H1 (cell line): ENCODE measurements at regions not wholly inside any gene's neighbourhood (a gene's known extent, or its start where the extent isn't known, plus 50 kb on each side); places are given as distances from the start of the nearest gene placed in this dataset.
A peak's percentile ranks its signal among the peaks of the same experiment; 100 is the strongest.

Source experiments
- CTCF ChIA-PET: fragments of 300-600 bp; sonication (Branson Sonifier 250); formaldehyde crosslinking; loops from one replicate; lab custom pipeline; 2021; ENCODE audit not compliant: partially characterized antibody; lab: Charles Lee
- POLR2A ChIA-PET: fragments of 300-600 bp; sonication (Branson Sonifier 250); formaldehyde crosslinking; loops from one replicate; lab custom pipeline; 2021; ENCODE audit warnings: inconsistent platforms; ENCODE audit not compliant: partially characterized antibody; lab: Charles Lee
- DNase-seq, 2 experiments: peaks; one replicate each; pipeline versions ENCODE4 v3.0.0 to v3.0.0-alpha.2; 2010 to 2022; ENCODE audit warnings: low spot score in 2 of 2, low read depth in 1 of 2, mixed read lengths in 1 of 2
- FAIRE-seq: peaks from 2 replicates; lab custom pipeline; 2011; peaks lifted over from hg19 to GRCh38; lab: Jason Lieb, UNC
- H2AFZ ChIP-seq: 2 replicates; pipeline ENCODE4 v1.8.1; 2012; ENCODE audit warnings: low read length, inconsistent platforms
- H2AK5ac ChIP-seq: 2 replicates; pipeline ENCODE4 v1.6.1; 2013; ENCODE audit warnings: low read depth, low read length
- H2BK120ac ChIP-seq: replicated peaks from 2 replicates; pipeline ENCODE3; 2013; ENCODE audit warnings: low read depth, low read length, inconsistent platforms
- H2BK12ac ChIP-seq: 2 replicates; pipeline ENCODE4 v1.6.1; 2013; ENCODE audit warnings: low read depth, low read length
- H2BK15ac ChIP-seq: 2 replicates; pipeline ENCODE4 v1.6.1; 2013; ENCODE audit warnings: low read length
- H2BK20ac ChIP-seq: 2 replicates; pipeline ENCODE4 v1.6.1; 2013; ENCODE audit warnings: low read length
- H2BK5ac ChIP-seq: 2 replicates; pipeline ENCODE4 v1.6.1; 2013; ENCODE audit warnings: low read depth, low read length
- H3K14ac ChIP-seq: 2 replicates; pipeline ENCODE4 v1.6.1; 2013; ENCODE audit warnings: inconsistent platforms; ENCODE audit not compliant: insufficient read length
- H3K18ac ChIP-seq: 2 replicates; pipeline ENCODE4 v1.6.1; 2013; ENCODE audit warnings: low read length; ENCODE audit errors: extremely low read depth
- H3K23ac ChIP-seq: 2 replicates; pipeline ENCODE4 v1.6.1; 2013; ENCODE audit warnings: inconsistent platforms; ENCODE audit not compliant: insufficient read length
- H3K23me2 ChIP-seq: 2 replicates; pipeline ENCODE4 v1.6.1; 2013; ENCODE audit warnings: low read depth, low read length
- H3K27ac ChIP-seq: 2 replicates; pipeline ENCODE4 v1.6.1; 2011; ENCODE audit warnings: low read depth, low read length, inconsistent platforms
- H3K27me3 ChIP-seq, 4 experiments: replicated peaks in 1 of 4; 1 replicate in 1 of 4; 2 replicates in 3 of 4; pipeline versions ENCODE4 v1.6.1 to v1.8.1; 2011 to 2013; ENCODE audit warnings: low read length in 3 of 4, mild to moderate bottlenecking in 3 of 4, inconsistent platforms in 2 of 4, mixed read lengths in 2 of 4, moderate library complexity in 1 of 4; ENCODE audit not compliant: control insufficient read depth in 3 of 4, insufficient read depth in 3 of 4; ENCODE audit errors: extremely low read depth in 1 of 4
- H3K36me3 ChIP-seq, 4 experiments: 2 replicates each; pipeline versions ENCODE4 v1.6.1 to v1.8.1; 2011 to 2013; ENCODE audit warnings: mild to moderate bottlenecking in 4 of 4, low read length in 3 of 4, moderate library complexity in 2 of 4, control low read depth in 1 of 4, inconsistent platforms in 1 of 4; ENCODE audit not compliant: insufficient read depth in 4 of 4, control insufficient read depth in 2 of 4
- H3K4ac ChIP-seq: replicated peaks from 2 replicates; pipeline ENCODE3; 2013; ENCODE audit warnings: low read length, low read depth, mixed read lengths, inconsistent platforms; ENCODE audit not compliant: insufficient read length
- H3K4me1 ChIP-seq, 4 experiments: replicated peaks in 1 of 4; 1 replicate in 1 of 4; 2 replicates in 3 of 4; pipeline versions ENCODE4 v1.6.1 to v1.8.1; 2011 to 2013; ENCODE audit warnings: low read length in 3 of 4, inconsistent platforms in 2 of 4, mixed read lengths in 1 of 4; ENCODE audit not compliant: insufficient read depth in 4 of 4, control insufficient read depth in 3 of 4
- H3K4me2 ChIP-seq, 2 experiments: 2 replicates each; pipeline versions ENCODE4 v1.6.1 to v1.8.1; 2011 to 2013; ENCODE audit warnings: low read depth in 2 of 2, low read length in 2 of 2, control low read depth in 1 of 2, inconsistent platforms in 1 of 2, mild to moderate bottlenecking in 1 of 2; ENCODE audit not compliant: insufficient read depth in 1 of 2
- H3K4me3 ChIP-seq, 4 experiments: fragments of 200-600, 300-600 bp in 1 of 4; sonication (generic), shearing (Covaris generic), sonication (Bioruptor Twin) in 1 of 4; 2 replicates each; pipeline versions ENCODE4 v1.5.1 to v1.8.1; 2011 to 2016; ENCODE audit warnings: low read length in 4 of 4, low read depth in 3 of 4, control low read depth in 2 of 4, inconsistent platforms in 2 of 4, mild to moderate bottlenecking in 2 of 4, mixed read lengths in 1 of 4, moderate library complexity in 1 of 4; ENCODE audit not compliant: insufficient read depth in 2 of 4; ENCODE audit errors: extremely low read depth in 1 of 4
- H3K56ac ChIP-seq: replicated peaks from 2 replicates; pipeline ENCODE3; 2013; ENCODE audit warnings: low read depth, mild to moderate bottlenecking, mixed read lengths, low read length, inconsistent platforms; ENCODE audit not compliant: insufficient read length
- H3K79me1 ChIP-seq: 2 replicates; pipeline ENCODE4 v1.6.1; 2013; ENCODE audit warnings: low read depth, low read length, control low read depth
- H3K79me2 ChIP-seq, 2 experiments: 2 replicates each; pipeline versions ENCODE4 v1.6.1 to v1.8.1; 2012 to 2013; ENCODE audit warnings: low read length in 2 of 2, mild to moderate bottlenecking in 2 of 2, inconsistent platforms in 1 of 2; ENCODE audit not compliant: insufficient read depth in 2 of 2, control insufficient read depth in 1 of 2
- H3K9ac ChIP-seq, 4 experiments: replicated peaks in 1 of 4; 1 replicate in 1 of 4; 2 replicates in 3 of 4; pipeline versions ENCODE4 v1.6.1 to v1.8.1; 2011 to 2013; ENCODE audit warnings: low read depth in 3 of 4, low read length in 3 of 4, control low read depth in 2 of 4, mild to moderate bottlenecking in 2 of 4, moderate library complexity in 2 of 4, inconsistent platforms in 1 of 4; ENCODE audit errors: extremely low read depth in 1 of 4
- H3K9me3 ChIP-seq, 2 experiments: 2 replicates each; pipeline versions ENCODE4 v1.6.1 to v1.8.1; 2012 to 2013; ENCODE audit warnings: mild to moderate bottlenecking in 2 of 2, moderate library complexity in 2 of 2, control low read depth in 1 of 2, inconsistent platforms in 1 of 2, low read depth in 1 of 2, low read length in 1 of 2, mixed read lengths in 1 of 2; ENCODE audit not compliant: insufficient read depth in 2 of 2
- H4K20me1 ChIP-seq, 2 experiments: replicated peaks in 1 of 2; 2 replicates each; pipeline versions ENCODE3 to v1.8.1; 2011 to 2013; ENCODE audit warnings: inconsistent platforms in 2 of 2, low read length in 2 of 2, mild to moderate bottlenecking in 1 of 2; ENCODE audit not compliant: insufficient read depth in 2 of 2, control insufficient read depth in 1 of 2
- H4K5ac ChIP-seq: 2 replicates; pipeline ENCODE4 v1.6.1; 2013; ENCODE audit warnings: low read length, low read depth, mixed read lengths, inconsistent platforms; ENCODE audit not compliant: insufficient read length
- H4K8ac ChIP-seq: 2 replicates; pipeline ENCODE4 v1.8.0; 2013; ENCODE audit warnings: mild to moderate bottlenecking, moderate library complexity, low read length, inconsistent platforms; ENCODE audit not compliant: insufficient read depth; ENCODE audit errors: extremely low read depth
- H4K91ac ChIP-seq: replicated peaks from 2 replicates; pipeline ENCODE3; 2013; ENCODE audit warnings: low read length, mixed read lengths, inconsistent platforms; ENCODE audit not compliant: insufficient read length
- CBX8 ChIP-seq: fragments of 300-800, 300-1000 bp; sonication (generic); IDR thresholded peaks from 2 replicates; pipeline ENCODE4 v1.7.1; 2016; ENCODE audit warnings: low read depth, low read length, borderline replicate concordance
- ZNF274 ChIP-seq: IDR thresholded peaks from 2 replicates; pipeline ENCODE4 v1.7.0; 2012; ENCODE audit warnings: low read length, borderline replicate concordance; ENCODE audit errors: extremely low read depth
- WGBS, 2 experiments: shearing (Covaris generic) in 1 of 2; methylation state at CpG; one replicate each; pipeline versions ENCODE4 v1.1.6 to v1.1.7; 2013 to 2015; ENCODE audit warnings: low lambda C conversion rate in 2 of 2, mixed read lengths in 2 of 2, inconsistent platforms in 1 of 2, low coverage in 1 of 2, missing lambda C conversion rate in 1 of 2; ENCODE audit not compliant: insufficient replicate concordance in 2 of 2, insufficient coverage in 1 of 2, insufficient read length in 1 of 2; ENCODE audit errors: extremely low coverage in 1 of 2, missing lambda C conversion rate in 1 of 2; 5-methylcytosine and 5-hydroxymethylcytosine counted together

DNA sequence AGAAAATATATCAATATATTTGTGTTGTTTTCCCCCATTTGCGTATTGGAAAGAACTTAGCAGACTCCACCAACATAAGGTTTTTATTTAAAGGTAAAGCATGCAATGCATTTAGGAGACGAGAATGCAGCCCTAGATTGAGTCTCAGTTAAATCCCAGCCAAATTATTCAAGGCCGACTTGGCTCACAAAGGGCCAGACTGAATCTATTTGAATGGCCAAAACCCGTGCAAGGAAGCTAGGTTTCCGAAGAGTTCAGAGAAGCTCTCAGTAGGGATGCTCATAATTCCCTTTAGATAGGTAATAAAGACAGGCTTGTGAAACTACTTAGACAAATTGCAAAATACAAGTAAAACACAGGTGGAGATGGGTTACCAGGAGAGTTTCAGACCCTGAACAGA, 520.3 kb downstream of the CDH9 start:
- H2BK12ac ChIP-seq, result no peak overlapping the region

More for the DNA sequence above, 520.3 kb downstream of the CDH9 start:
- ChIA-PET POLR2A (no interaction called here), CTCF (no interaction called here)
- Histone ChIP-seq H3K23ac (no peak overlapping the region), H3K27ac (no peak overlapping the region), H3K4me2 (no peak overlapping the region), H2BK120ac (no peak overlapping the region), H3K4ac (no peak overlapping the region), H4K8ac (no peak overlapping the region), H2AFZ (no peak overlapping the region), H3K36me3 (no peaks in the 10 kb centered on the region), H4K5ac (no peak overlapping the region), H3K9me3 (no peaks in the 10 kb centered on the region), H3K23me2 (no peaks in the 10 kb centered on the region), H2BK15ac (no peak overlapping the region), H3K4me3 (no peak overlapping the region), H3K18ac (no peak overlapping the region), H2BK20ac (no peak overlapping the region), H4K20me1 (no peaks in the 10 kb centered on the region), H3K4me1 (no peaks in the 10 kb centered on the region), H4K91ac (no peak overlapping the region), H3K79me1 (no peaks in the 10 kb centered on the region), H2AK5ac (no peak overlapping the region), H3K27me3 (no peaks in the 10 kb centered on the region), H3K14ac (no peak overlapping the region), H2BK5ac (no peak overlapping the region), H3K79me2 (no peaks in the 10 kb centered on the region), H3K9ac (no peak overlapping the region), H3K56ac (no peak overlapping the region)
- FAIRE-seq, result no peak
- 80% methylated on average over 5 of the region's 5 CpGs; no CpG with 5 or more reads in 1 of the 2 experiments for WGBS, 2 experiments
- DNase-seq, result peak in 1 of 2 experiments; percentile 1
- no peak for TF ChIP-seq CBX8
- TF ChIP-seq ZNF274, result no peak
